GM12878 (cell line): ENCODE measurements at regions not wholly inside any gene's neighbourhood (a gene's known extent, or its start where the extent isn't known, plus 50 kb on each side); places are given as distances from the start of the nearest gene placed in this dataset.

Experiments
- ATAC-seq: fragments of 200-7000 bp; cut with Tn5 transposase; 3 replicates; pipeline ENCODE4 v1.9.1; 2020; ENCODE audit warnings: mild to moderate bottlenecking, moderate library complexity
- BruUV-seq: library from RNA; stranded (reverse); fragments of 400-500 nt; replicated peaks from 2 replicates; lab custom pipeline; 2021; lab: Mats Ljungman, UMichigan
- CTCF ChIA-PET: fragments of 300-600 bp; sonication (Branson Sonifier 250); formaldehyde crosslinking; extraction: SDS; loops from one replicate; lab custom pipeline; 2021; ENCODE audit warnings: inconsistent platforms; lab: Yijun Ruan, JAX
- POLR2A ChIA-PET: fragments of 350-600 bp; formaldehyde crosslinking; extraction: SDS; loops from one replicate; lab custom pipeline; 2021; ENCODE audit warnings: inconsistent platforms; lab: Charles Lee
- RAD21 ChIA-PET: fragments of 300-600 bp; sonication (Branson Sonifier 250); formaldehyde crosslinking; loops from one replicate; lab custom pipeline; 2023; ENCODE audit warnings: antibody characterized with exemption; ENCODE audit not compliant: unreplicated experiment; lab: Charles Lee
- SMC1A ChIA-PET: fragments of 300-600 bp; sonication (Branson Sonifier 250); formaldehyde crosslinking; loops from one replicate; lab custom pipeline; 2023; ENCODE audit not compliant: unreplicated experiment, uncharacterized antibody; lab: Charles Lee
- DNase-seq: peaks from one replicate; pipeline ENCODE4 v3.0.0-alpha.2; 2011; ENCODE audit warnings: low read depth, low spot score
- FAIRE-seq: peaks from 3 replicates; lab custom pipeline; 2011; peaks lifted over from hg19 to GRCh38; lab: Jason Lieb, UNC
- H2AFZ ChIP-seq: 2 replicates; pipeline ENCODE4 v1.6.0; 2011; ENCODE audit warnings: low read depth, low read length, control low read depth; ENCODE audit not compliant: control insufficient read depth
- H3K27ac ChIP-seq: 2 replicates; pipeline ENCODE4 v1.5.1; 2011; ENCODE audit warnings: control low read depth; ENCODE audit not compliant: control insufficient read depth, insufficient read depth
- H3K27me3 ChIP-seq, 2 experiments: replicated peaks in 1 of 2; 2 replicates each; pipeline versions ENCODE4 v1.6.0 to v1.6.1; 2011; ENCODE audit warnings: low read length in 1 of 2; ENCODE audit not compliant: control insufficient read depth in 2 of 2, insufficient read depth in 2 of 2
- H3K36me3 ChIP-seq, 2 experiments: 2 replicates each; pipeline ENCODE4 v1.5.1; 2011; ENCODE audit warnings: low read length in 1 of 2; ENCODE audit not compliant: control insufficient read depth in 2 of 2, insufficient read depth in 2 of 2
- H3K4me1 ChIP-seq: 2 replicates; pipeline ENCODE4 v1.6.1; 2011; ENCODE audit warnings: mild to moderate bottlenecking, low read length, moderate library complexity, mixed read lengths; ENCODE audit not compliant: control insufficient read depth, insufficient read depth
- H3K4me2 ChIP-seq: 2 replicates; pipeline ENCODE4 v1.6.0; 2011; ENCODE audit warnings: control low read depth; ENCODE audit not compliant: control insufficient read depth, insufficient read depth
- H3K4me3 ChIP-seq: fragments of 200-600 bp; sonication (generic); 2 replicates; pipeline ENCODE4 v1.5.1; 2016
- H3K79me2 ChIP-seq: 2 replicates; pipeline ENCODE4 v1.6.0; 2011; ENCODE audit warnings: low read length; ENCODE audit not compliant: control insufficient read depth, insufficient read depth
- H3K9ac ChIP-seq: 2 replicates; pipeline ENCODE4 v1.8.0; 2011; ENCODE audit warnings: low read length, control low read depth, mixed read lengths; ENCODE audit not compliant: control insufficient read depth, insufficient read depth
- H3K9me3 ChIP-seq: replicated peaks from 3 replicates; pipeline ENCODE4 v1.5.1; 2011; ENCODE audit warnings: mild to moderate bottlenecking, low read length; ENCODE audit not compliant: control insufficient read depth, insufficient read depth
- H4K20me1 ChIP-seq: 2 replicates; pipeline ENCODE4 v1.6.0; 2011; ENCODE audit not compliant: control insufficient read depth, insufficient read depth
- ASH2L ChIP-seq: fragments of 300-600, 200-600 bp; sonication (generic); IDR thresholded peaks from 2 replicates; pipeline ENCODE4 v1.6.1; 2017; ENCODE audit warnings: low read depth, mild to moderate bottlenecking, borderline replicate concordance
- CHD1 ChIP-seq: IDR thresholded peaks from 2 replicates; pipeline ENCODE4 v1.6.1; 2012; ENCODE audit warnings: low read depth, low read length, improper control_type of control experiment
- CHD2 ChIP-seq: IDR thresholded peaks from 2 replicates; pipeline ENCODE4 v1.6.1; 2011; ENCODE audit warnings: low read depth, low read length, improper control_type of control experiment, borderline replicate concordance
- CUX1 ChIP-seq: IDR thresholded peaks from 2 replicates; pipeline ENCODE4 v1.6.1; 2012; ENCODE audit warnings: improper control_type of control experiment, low read depth, low read length; ENCODE audit not compliant: insufficient replicate concordance
- FOXK2 ChIP-seq: fragments of 450-650 bp; IDR thresholded peaks from 2 replicates; pipeline ENCODE4 v1.6.1; 2017; ENCODE audit warnings: mild to moderate bottlenecking, moderate library complexity
- HDAC6 ChIP-seq: fragments of 200-600 bp; sonication (generic); IDR thresholded peaks from one replicate; pipeline ENCODE4 v1.8.0; 2017; ENCODE audit warnings: antibody characterized with exemption; ENCODE audit not compliant: unreplicated experiment
- HDGF ChIP-seq: fragments of 450-650 bp; IDR thresholded peaks from 2 replicates; pipeline ENCODE4 v1.6.1; 2016; ENCODE audit warnings: antibody characterized with exemption
- IKZF1 ChIP-seq: fragments of 450-650 bp; conservative IDR thresholded peaks from 2 replicates; pipeline ENCODE4 v1.6.1; 2017; ENCODE audit warnings: antibody characterized with exemption, mild to moderate bottlenecking
- MYB ChIP-seq: fragments of 150-350 bp; IDR thresholded peaks from 2 replicates; pipeline ENCODE4 v1.6.1; 2014; ENCODE audit warnings: mild to moderate bottlenecking, low read depth, low read length, borderline replicate concordance
- NFXL1 ChIP-seq: fragments of 450-650 bp; IDR thresholded peaks from 2 replicates; pipeline ENCODE4 v1.6.1; 2017; ENCODE audit warnings: antibody characterized with exemption, mild to moderate bottlenecking, borderline replicate concordance
- NRF1 ChIP-seq: conservative IDR thresholded peaks from 2 replicates; pipeline ENCODE4 v1.6.1; 2011; ENCODE audit warnings: mild to moderate bottlenecking, low read depth, low read length, improper control_type of control experiment
- POLR2A ChIP-seq: IDR thresholded peaks from 2 replicates; pipeline ENCODE4 v1.6.1; 2011; ENCODE audit warnings: low read depth, mild to moderate bottlenecking, low read length
- SIN3A ChIP-seq: IDR thresholded peaks from 2 replicates; pipeline ENCODE4 v1.6.1; 2012; ENCODE audit warnings: low read depth, low read length, improper control_type of control experiment
- SMARCA5 ChIP-seq: fragments of 450-650 bp; IDR thresholded peaks from 2 replicates; pipeline ENCODE4 v1.6.1; 2017; ENCODE audit warnings: mild to moderate bottlenecking
- SREBF1 ChIP-seq: IDR thresholded peaks from 2 replicates; pipeline ENCODE4 v1.6.1; 2012; ENCODE audit warnings: mild to moderate bottlenecking, low read length
- WGBS: methylation state at CpG from one replicate; pipeline ENCODE4 v1.1.6; 2016; ENCODE audit warnings: low lambda C conversion rate; ENCODE audit not compliant: insufficient replicate concordance, insufficient coverage; ENCODE audit errors: missing lambda C conversion rate; 5-methylcytosine and 5-hydroxymethylcytosine counted together
- in situ Hi-C: fragments of 300-500 bp; cut with MboI; formaldehyde crosslinking; loops from 9 replicates; pipeline ENCODE4 v1.14.3; 2018; ENCODE audit warnings: mixed read lengths
- intact Hi-C: fragments of 100-400 bp; cut with micrococcal nuclease; formaldehyde crosslinking; loops from one replicate; pipeline ENCODE4 v1.14.2; 2022; ENCODE audit not compliant: unreplicated experiment

- Histone ChIP-seq H3K4me3 (no peak overlapping the region), H4K20me1 (no peaks in the 10 kb centered on the region), H3K79me2 (no peaks in the 10 kb centered on the region), H2AFZ (no peak overlapping the region), H3K9ac (no peak overlapping the region), H3K36me3 (no peaks in the 10 kb centered on the region), H3K4me1 (no peaks in the 10 kb centered on the region), H3K9me3 (no peaks in the 10 kb centered on the region), H3K27me3 (no peaks in the 10 kb centered on the region; a peak in 1 of 4 replicates), H3K4me2 (no peak overlapping the region), H3K27ac (no peak overlapping the region)
- ATAC-seq: no peak
- in situ Hi-C loops: no loop called here
- ChIA-PET RAD21 (no interaction called here), POLR2A (no interaction called here), SMC1A (no interaction called here), CTCF (interaction anchor here (0.5 kb wide), 1 partner anchor 76 kb away, joined by 3 read pairs; no protein-coding TSS in a partner anchor)
- TF ChIP-seq FOXK2: no peak
- TF ChIP-seq CUX1: no peak
- no peak for TF ChIP-seq IKZF1
- no peak for TF ChIP-seq SREBF1
- no peak for TF ChIP-seq MYB
- no peak for TF ChIP-seq ASH2L
- no peak for TF ChIP-seq SIN3A
- no peak for TF ChIP-seq NFXL1
- TF ChIP-seq POLR2A: no peak
- no peak for TF ChIP-seq CHD1
- no peak for TF ChIP-seq HDAC6
- TF ChIP-seq CHD2: no peak
- TF ChIP-seq HDGF: no peak
- no peak for TF ChIP-seq SMARCA5
- no peak for TF ChIP-seq NRF1
- no TSS peak for BruUV-seq
- intact Hi-C loops: no loop called here
- FAIRE-seq: no peak
- DNase-seq: no peak
- 62% methylated on average over 17 of the region's 17 CpGs for WGBS
These were observed 65.1 kb upstream of the LCTL start for GRCh38 chr15:66630801-66631351.
